NCI-H69 (cell line): ENCODE measurements at regions not wholly inside any gene's neighbourhood (a gene's known extent, or its start where the extent isn't known, plus 50 kb on each side); places are given as distances from the start of the nearest gene placed in this dataset.
"Not testable (repeated sequence)": the region's sequence is repeated elsewhere in the genome, so short reads cannot be mapped to it uniquely, and the experiment has no call there.

ENCODE experiments used
- DNase-seq: peaks from one replicate; lab custom pipeline; 2025; lab: John Stamatoyannopoulos, UW

- DNase-seq: no peak
Measured at GRCh38 chr16:5979905-5980550, 882.4 kb upstream of the EEF2KMT start.

- DNase-seq: peak; percentile 10
Measured at GRCh38 chr16:5977329-5977728, 879.7 kb upstream of the EEF2KMT start.

- no peak for DNase-seq
Measured at GRCh38 chr16:5972747-5973146, 875.2 kb upstream of the EEF2KMT start.

GRCh38 chr16:5971924-5972323 is 874.3 kb upstream of the EEF2KMT start:
- DNase-seq: no peak

- DNase-seq: no peak
Measured at GRCh38 chr16:5971106-5971505, 873.5 kb upstream of the EEF2KMT start.

- no peak for DNase-seq
Measured at GRCh38 chr16:5966004-5966403, 868.4 kb upstream of the EEF2KMT start.

GRCh38 chr16:5965321-5965720 is 867.7 kb upstream of the EEF2KMT start:
- peak; percentile 65 for DNase-seq

- no peak for DNase-seq
Measured at GRCh38 chr16:5951486-5951885, 853.9 kb upstream of the EEF2KMT start.

GRCh38 chr16:5944971-5945370 is 847.4 kb upstream of the EEF2KMT start:
- DNase-seq: no peak

- no peak for DNase-seq
Measured at GRCh38 chr16:5938607-5939006, 841.0 kb upstream of the EEF2KMT start.

- DNase-seq: no peak
Measured at GRCh38 chr16:5932906-5933305, 835.3 kb upstream of the EEF2KMT start.

GRCh38 chr16:5928476-5929065 is 831.0 kb upstream of the EEF2KMT start:
- peak; percentile 55 for DNase-seq

- DNase-seq: no peak
Measured at GRCh38 chr16:5925850-5926249, 828.3 kb upstream of the EEF2KMT start.

GRCh38 chr16:5922686-5923085 is 825.1 kb upstream of the EEF2KMT start:
- DNase-seq: no peak

GRCh38 chr16:5918567-5919130 is 821.1 kb upstream of the EEF2KMT start:
- DNase-seq: no peak

GRCh38 chr16:5917436-5918195 is 820.0 kb upstream of the EEF2KMT start:
- DNase-seq: no peak

- DNase-seq: no peak
Measured at GRCh38 chr16:5916711-5917191, 819.2 kb upstream of the EEF2KMT start.

- DNase-seq: no peak
Measured at GRCh38 chr16:5911241-5911640, 813.6 kb upstream of the EEF2KMT start.

- DNase-seq: not testable (repeated sequence)
Measured at GRCh38 chr16:5909556-5909955, 812.0 kb upstream of the EEF2KMT start.

GRCh38 chr16:5907544-5907943 is 809.9 kb upstream of the EEF2KMT start:
- no peak for DNase-seq

GRCh38 chr16:5906351-5906750 is 808.8 kb upstream of the EEF2KMT start:
- no peak for DNase-seq

- no peak for DNase-seq
Measured at GRCh38 chr16:5905935-5906334, 808.3 kb upstream of the EEF2KMT start.

GRCh38 chr16:5903832-5904231 is 806.2 kb upstream of the EEF2KMT start:
- no peak for DNase-seq
